H1 (cell line): ENCODE measurements at regions not wholly inside any gene's neighbourhood (a gene's known extent, or its start where the extent isn't known, plus 50 kb on each side); places are given as distances from the start of the nearest gene placed in this dataset.

Source experiments
- CEBPB ChIP-seq: IDR thresholded peaks from 2 replicates; pipeline ENCODE4 v1.6.1; 2012; ENCODE audit warnings: low read depth, low read length
- CTCF ChIP-seq, 3 experiments: IDR thresholded peaks; 1 replicate in 2 of 3; 2 replicates in 1 of 3; pipeline versions ENCODE4 v1.5.1 to v1.6.1; 2011; ENCODE audit warnings: low read length in 3 of 3, mild to moderate bottlenecking in 3 of 3, inconsistent platforms in 2 of 3, low read depth in 1 of 3, moderate library complexity in 1 of 3; ENCODE audit not compliant: insufficient read depth in 1 of 3; ENCODE audit errors: control extremely low read depth in 1 of 3
- EZH2 ChIP-seq: fragments of 200-600 bp; sonication (generic); IDR thresholded peaks from 2 replicates; pipeline ENCODE4 v1.7.1; 2012; ENCODE audit warnings: low read depth, mild to moderate bottlenecking, moderate library complexity, low read length, inconsistent platforms; ENCODE audit not compliant: severe bottlenecking

- TF ChIP-seq CTCF (IDR thresholded peaks at IDR 0.05; ENCODE audit: control extremely low read depth in 1 of 3, insufficient read depth in 1 of 3, low read depth in 1 of 3, low read length in 3 of 3) (no peak), EZH2 (no peak), CEBPB (no peak)
These were observed 776.7 kb downstream of the PLOD2 start for GRCh38 chr3:145384307-145384706.
